H1 (cell line): ENCODE measurements at regions not wholly inside any gene's neighbourhood (a gene's known extent, or its start where the extent isn't known, plus 50 kb on each side); places are given as distances from the start of the nearest gene placed in this dataset.

ENCODE experiments used
- CTBP2 ChIP-seq: IDR thresholded peaks from 2 replicates; pipeline ENCODE4 v1.7.0; 2011; ENCODE audit warnings: borderline replicate concordance, mild to moderate bottlenecking, moderate library complexity, mixed read lengths, low read length; ENCODE audit not compliant: insufficient read depth, insufficient read length
- GABPA ChIP-seq: IDR thresholded peaks from 2 replicates; pipeline ENCODE4 v1.6.1; 2011; ENCODE audit warnings: mild to moderate bottlenecking, low read length, moderate library complexity, borderline replicate concordance; ENCODE audit not compliant: insufficient read depth
- HDAC6 ChIP-seq: IDR thresholded peaks from one replicate; pipeline ENCODE4 v1.7.1; 2012; ENCODE audit warnings: low read depth, mild to moderate bottlenecking, inconsistent platforms, low read length, moderate library complexity
- POLR2A ChIP-seq, 2 experiments: IDR thresholded peaks; 1 replicate in 1 of 2; 2 replicates in 1 of 2; pipeline ENCODE4 v1.6.1; 2011; ENCODE audit warnings: low read depth in 2 of 2, low read length in 2 of 2, mild to moderate bottlenecking in 2 of 2; ENCODE audit errors: control extremely low read depth in 1 of 2

DNA sequence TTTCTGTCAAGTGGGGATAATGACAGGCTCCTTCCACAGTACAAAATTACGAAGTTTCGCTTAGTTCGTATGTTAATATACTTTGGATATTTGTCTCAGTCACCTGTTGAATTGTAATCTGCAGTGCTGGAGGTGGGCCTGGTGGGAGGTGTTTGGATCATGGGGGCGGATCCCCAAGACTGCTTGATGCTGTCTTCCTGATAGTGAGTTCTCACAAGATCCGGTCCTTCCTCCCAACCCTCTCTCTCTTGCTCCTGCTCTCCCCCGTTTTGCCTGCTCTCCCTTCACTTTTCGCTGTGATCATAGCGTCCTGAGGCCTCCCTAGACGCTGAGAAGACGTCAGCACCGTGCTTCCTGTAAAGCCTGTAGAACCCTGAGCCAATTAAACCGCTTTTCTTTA is 97.1 kb upstream of the EPB41L3 start (continued):
- TF ChIP-seq GABPA = no peak
- no peak for TF ChIP-seq HDAC6
- TF ChIP-seq POLR2A (IDR thresholded peaks at IDR 0.05; ENCODE audit: control extremely low read depth in 1 of 2, low read depth in 2 of 2, low read length in 2 of 2) = no peak
- no peak for TF ChIP-seq CTBP2
- TF ChIP-seq, all 59 proteins: peak for 0
